ENCODE measurements at regions not wholly inside any gene's neighbourhood (a gene's known extent, or its start where the extent isn't known, plus 50 kb on each side); places are given as distances from the start of the nearest gene placed in this dataset.

GRCh38 chr20:60653111-60653845 lies 598.8 kb upstream of the CDH4 start:
- DNase-seq: no peak
- Histone ChIP-seq H3K36me3 (ENCODE audit: low read depth) (no peaks in the 10 kb centered on the region), H3K4me1 (ENCODE audit: low read depth) (no peaks in the 10 kb centered on the region), H3K4me3 (no peak overlapping the region), H3K9me3 (peaks cover 14% of the 10 kb centered on the region)
- no peak for ATAC-seq
- intact Hi-C loops (cut with DNase I, micrococcal nuclease): no loop called here
- no peak for TF ChIP-seq CTCF (IDR thresholded peaks at IDR 0.05)

GRCh38 chr20:60658681-60659080 lies 593.4 kb upstream of the CDH4 start:
- Histone ChIP-seq H3K4me1 (ENCODE audit: low read depth) (no peaks in the 10 kb centered on the region), H3K9me3 (peaks cover 6% of the 10 kb centered on the region), H3K4me3 (no peak overlapping the region), H3K36me3 (ENCODE audit: low read depth) (no peaks in the 10 kb centered on the region)
- no peak for TF ChIP-seq CTCF (IDR thresholded peaks at IDR 0.05)
- intact Hi-C loops (cut with DNase I, micrococcal nuclease): no loop called here
- DNase-seq (no peak), ATAC-seq (no peak)

- no peak for ATAC-seq
These were observed 592.8 kb upstream of the CDH4 start for GRCh38 chr20:60659240-60659639.

GRCh38 chr20:60662307-60662706 lies 589.8 kb upstream of the CDH4 start:
- DNase-seq (no peak), ATAC-seq (no peak)
- no peak overlapping the region for H3K4me3 ChIP-seq

More at GRCh38 chr20:60659240-60659639, 592.8 kb upstream of the CDH4 start:
- no peaks in the 10 kb centered on the region for H3K4me1 ChIP-seq (ENCODE audit: low read depth)
- no peaks in the 10 kb centered on the region for H3K36me3 ChIP-seq (ENCODE audit: low read depth)
- DNase-seq: no peak
- no peak overlapping the region for H3K4me3 ChIP-seq
- intact Hi-C loops (cut with DNase I, micrococcal nuclease): no loop called here
- no peak for TF ChIP-seq CTCF (IDR thresholded peaks at IDR 0.05)
- H3K9me3 ChIP-seq: peaks cover 8% of the 10 kb centered on the region

GRCh38 chr20:60664106-60664505 lies 588.0 kb upstream of the CDH4 start:
- no peak for DNase-seq
- Histone ChIP-seq H3K9me3 (peaks cover 9% of the 10 kb centered on the region), H3K4me3 (no peak overlapping the region), H3K36me3 (ENCODE audit: low read depth) (no peaks in the 10 kb centered on the region), H3K4me1 (ENCODE audit: low read depth) (no peaks in the 10 kb centered on the region)
- intact Hi-C loops (cut with DNase I, micrococcal nuclease): no loop called here
- TF ChIP-seq CTCF (IDR thresholded peaks at IDR 0.05): no peak
- ATAC-seq: no peak

More at GRCh38 chr20:60662307-60662706, 589.8 kb upstream of the CDH4 start:
- H3K9me3 ChIP-seq: peaks cover 9% of the 10 kb centered on the region
- intact Hi-C loops (cut with DNase I, micrococcal nuclease): no loop called here
- no peak for TF ChIP-seq CTCF (IDR thresholded peaks at IDR 0.05)
- no peaks in the 10 kb centered on the region for H3K36me3 ChIP-seq (ENCODE audit: low read depth)
- H3K4me1 ChIP-seq (ENCODE audit: low read depth): no peaks in the 10 kb centered on the region
